H9 (cell line): ENCODE measurements at regions not wholly inside any gene's neighbourhood (a gene's known extent, or its start where the extent isn't known, plus 50 kb on each side); places are given as distances from the start of the nearest gene placed in this dataset.

Experiments
- DNase-seq: peaks from one replicate; pipeline ENCODE4 v3.0.0-alpha.2; 2017
- H2AFZ ChIP-seq: one replicate; pipeline ENCODE4 v1.6.1; 2013; ENCODE audit warnings: mild to moderate bottlenecking, low read length, control low read depth, moderate library complexity
- H2AK5ac ChIP-seq: 2 replicates; pipeline ENCODE4 v1.6.1; 2013; ENCODE audit warnings: low read length, control low read depth, mixed read lengths; ENCODE audit not compliant: insufficient read length
- H2BK120ac ChIP-seq: one replicate; pipeline ENCODE4 v1.6.1; 2013; ENCODE audit warnings: low read depth, mild to moderate bottlenecking, low read length, control low read depth, inconsistent platforms; ENCODE audit not compliant: poor library complexity, severe bottlenecking
- H2BK12ac ChIP-seq: 2 replicates; pipeline ENCODE4 v1.6.1; 2013; ENCODE audit warnings: low read length, control low read depth, mixed read lengths, low read depth; ENCODE audit not compliant: insufficient read length
- H2BK15ac ChIP-seq: 2 replicates; pipeline ENCODE4 v1.6.1; 2013; ENCODE audit warnings: low read depth, low read length, control low read depth
- H2BK20ac ChIP-seq: one replicate; pipeline ENCODE4 v1.6.1; 2013; ENCODE audit warnings: low read depth, mild to moderate bottlenecking, low read length, control low read depth, inconsistent platforms; ENCODE audit not compliant: poor library complexity, severe bottlenecking
- H2BK5ac ChIP-seq: 2 replicates; pipeline ENCODE4 v1.6.1; 2013; ENCODE audit warnings: low read length, control low read depth, mixed read lengths; ENCODE audit not compliant: insufficient read length
- H3K14ac ChIP-seq: 2 replicates; pipeline ENCODE4 v1.6.1; 2013; ENCODE audit warnings: low read length, control low read depth; ENCODE audit not compliant: insufficient read depth
- H3K18ac ChIP-seq: 2 replicates; pipeline ENCODE4 v1.6.1; 2013; ENCODE audit warnings: low read depth, mild to moderate bottlenecking, mixed read lengths, low read length, control low read depth; ENCODE audit not compliant: insufficient read length
- H3K23ac ChIP-seq: 2 replicates; pipeline ENCODE4 v1.6.1; 2013; ENCODE audit warnings: low read length, control low read depth, mixed read lengths, low read depth; ENCODE audit not compliant: insufficient read length
- H3K23me2 ChIP-seq: 2 replicates; pipeline ENCODE4 v1.6.1; 2013; ENCODE audit warnings: low read depth, mild to moderate bottlenecking, mixed read lengths, low read length, control low read depth; ENCODE audit not compliant: insufficient read length, poor library complexity, severe bottlenecking
- H3K27ac ChIP-seq: 2 replicates; pipeline ENCODE4 v1.5.1; 2013; ENCODE audit warnings: low read length, control low read depth, mixed read lengths, low read depth; ENCODE audit not compliant: insufficient read length
- H3K27me3 ChIP-seq: 2 replicates; pipeline ENCODE4 v1.6.1; 2013; ENCODE audit warnings: low read length, control low read depth, inconsistent platforms; ENCODE audit not compliant: insufficient read depth
- H3K4ac ChIP-seq: 2 replicates; pipeline ENCODE4 v1.6.1; 2013; ENCODE audit warnings: low read depth, mild to moderate bottlenecking, control low read depth, inconsistent platforms, low read length, moderate library complexity
- H3K4me1 ChIP-seq: 2 replicates; pipeline ENCODE4 v1.6.1; 2013; ENCODE audit warnings: low read length, control low read depth, inconsistent platforms; ENCODE audit not compliant: insufficient read depth
- H3K4me2 ChIP-seq: 2 replicates; pipeline ENCODE4 v1.6.1; 2013; ENCODE audit warnings: low read length, control low read depth, mixed read lengths; ENCODE audit not compliant: insufficient read length, insufficient read depth
- H3K56ac ChIP-seq: 2 replicates; pipeline ENCODE4 v1.6.1; 2013; ENCODE audit warnings: low read depth, mild to moderate bottlenecking, mixed read lengths, low read length, control low read depth; ENCODE audit not compliant: insufficient read length
- H3K79me1 ChIP-seq: 2 replicates; pipeline ENCODE4 v1.6.1; 2013; ENCODE audit warnings: low read depth, mild to moderate bottlenecking, moderate library complexity, low read length, control low read depth, inconsistent platforms; ENCODE audit not compliant: insufficient read depth, poor library complexity, severe bottlenecking
- H3K79me2 ChIP-seq: 2 replicates; pipeline ENCODE4 v1.6.1; 2013; ENCODE audit warnings: low read length, control low read depth, inconsistent platforms; ENCODE audit not compliant: insufficient read depth
- H3K9ac ChIP-seq: 2 replicates; pipeline ENCODE4 v1.6.1; 2013; ENCODE audit warnings: low read length, control low read depth, mixed read lengths; ENCODE audit not compliant: insufficient read length; ENCODE audit errors: extremely low read depth
- H3K9me3 ChIP-seq: one replicate; pipeline ENCODE4 v1.6.1; 2013; ENCODE audit warnings: low read depth, low read length, inconsistent platforms; ENCODE audit not compliant: control insufficient read depth
- H3T11ph ChIP-seq: one replicate; pipeline ENCODE4 v1.6.1; 2013; ENCODE audit warnings: mild to moderate bottlenecking, low read length, control low read depth, inconsistent platforms
- H4K20me1 ChIP-seq: one replicate; pipeline ENCODE4 v1.6.1; 2013; ENCODE audit not compliant: control insufficient read depth, insufficient read length, insufficient read depth
- H4K5ac ChIP-seq: 2 replicates; pipeline ENCODE4 v1.6.1; 2013; ENCODE audit warnings: low read depth, mild to moderate bottlenecking, mixed read lengths, low read length, control low read depth; ENCODE audit not compliant: insufficient read length
- H4K8ac ChIP-seq: replicated peaks from 2 replicates; pipeline ENCODE4 v1.6.1; 2013; ENCODE audit warnings: low read length, control low read depth, mixed read lengths, low read depth; ENCODE audit not compliant: insufficient read length
- H4K91ac ChIP-seq: 2 replicates; pipeline ENCODE4 v1.6.1; 2013; ENCODE audit warnings: low read depth, mild to moderate bottlenecking, moderate library complexity, mixed read lengths, low read length, control low read depth; ENCODE audit not compliant: insufficient read length
- H3K27ac Mint-ChIP-seq, 3 experiments: 2 replicates in 2 of 3; 3 replicates in 1 of 3; pipeline ENCODE4 v1.8.0; 2020 to 2021; ENCODE audit warnings: mixed read lengths in 3 of 3, mild to moderate bottlenecking in 1 of 3, moderate library complexity in 1 of 3
- H3K27me3 Mint-ChIP-seq: 2 replicates; pipeline ENCODE4 v1.8.0; 2021; ENCODE audit warnings: low read depth, mild to moderate bottlenecking, moderate library complexity, mixed read lengths
- H3K36me3 Mint-ChIP-seq, 3 experiments: 2 replicates in 2 of 3; 3 replicates in 1 of 3; pipeline ENCODE4 v1.8.0; 2020 to 2021; ENCODE audit warnings: low read depth in 3 of 3, mixed read lengths in 3 of 3; ENCODE audit not compliant: insufficient read depth in 1 of 3
- H3K4me1 Mint-ChIP-seq, 2 experiments: 2 replicates each; pipeline ENCODE4 v1.8.0; 2020; ENCODE audit warnings: mixed read lengths in 2 of 2
- H3K4me3 Mint-ChIP-seq, 2 experiments: 2 replicates in 1 of 2; 3 replicates in 1 of 2; pipeline ENCODE4 v1.8.0; 2020 to 2021; ENCODE audit warnings: mild to moderate bottlenecking in 2 of 2, mixed read lengths in 2 of 2, moderate library complexity in 1 of 2
- H3K9me3 Mint-ChIP-seq, 2 experiments: 2 replicates in 1 of 2; 3 replicates in 1 of 2; pipeline ENCODE4 v1.8.0; 2020; ENCODE audit warnings: mild to moderate bottlenecking in 2 of 2, mixed read lengths in 2 of 2, moderate library complexity in 1 of 2
- WGBS: extraction: QIAGEN DNeasy Blood & Tissue Kit; methylation state at CpG from one replicate; pipeline ENCODE4 v1.1.7; 2013; ENCODE audit warnings: missing lambda C conversion rate, low lambda C conversion rate, mixed read lengths; ENCODE audit not compliant: insufficient read length; ENCODE audit errors: extremely low coverage; 5-methylcytosine and 5-hydroxymethylcytosine counted together
- TF ChIP-seq, protein P1 (sequence below): fragments of 200-600 bp; sonication (generic); conservative IDR thresholded peaks from 3 replicates; pipeline ENCODE4 v1.8.0; 2021; ENCODE audit warnings: antibody characterized with exemption, mild to moderate bottlenecking

DNA sequence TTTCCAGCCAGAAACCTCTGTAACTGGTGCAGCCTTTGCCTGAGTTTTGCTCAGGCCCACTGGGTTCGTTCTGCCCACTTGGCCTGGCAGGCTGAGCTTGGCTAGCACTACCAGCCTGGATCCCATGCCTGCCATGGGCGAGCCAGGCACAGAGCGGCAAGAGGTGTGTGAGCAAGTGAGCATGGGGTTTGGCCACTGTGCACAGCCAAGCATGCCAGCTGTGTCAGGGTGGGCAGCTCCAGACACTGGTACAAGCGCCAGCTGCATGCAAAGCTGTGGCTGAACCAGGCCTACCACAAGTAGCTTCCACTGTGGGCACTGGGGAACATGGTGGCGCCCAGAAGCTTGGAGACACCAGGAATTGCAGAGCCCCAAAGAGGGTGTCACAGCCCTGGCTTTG, 56.3 kb upstream of the LDAH start:
- Mint-ChIP-seq H3K4me1 (no peaks in the 10 kb centered on the region), H3K27me3 (peaks cover 2% of the 10 kb centered on the region), H3K4me3 (no peak overlapping the region), H3K27ac (no peak overlapping the region), H3K9me3 (peaks cover 38 to 58% of the 10 kb centered on the region in 2 experiments), H3K36me3 (peaks cover 0 to 6% (median 0%) of the 10 kb centered on the region in 3 experiments; a peak in 4 of 7 replicates)
- Histone ChIP-seq H3K23ac (no peak overlapping the region), H3K14ac (no peak overlapping the region), H3K23me2 (no peaks in the 10 kb centered on the region), H3K4me2 (no peak overlapping the region), H2BK20ac (no peak overlapping the region), H3K27ac (no peak overlapping the region), H4K5ac (no peak overlapping the region), H4K91ac (no peak overlapping the region), H3T11ph (no peak overlapping the region), H3K56ac (no peak overlapping the region), H2BK5ac (no peak overlapping the region), H3K27me3 (no peaks in the 10 kb centered on the region), H2AFZ (no peak overlapping the region), H2BK15ac (no peak overlapping the region), H3K9me3 (peaks cover 5% of the 10 kb centered on the region), H3K18ac (no peak overlapping the region), H4K20me1 (no peaks in the 10 kb centered on the region), H2AK5ac (no peak overlapping the region), H3K4ac (no peak overlapping the region), H3K79me1 (no peaks in the 10 kb centered on the region), H3K4me1 (no peaks in the 10 kb centered on the region), H2BK120ac (no peak overlapping the region), H4K8ac (no peak overlapping the region), H3K79me2 (no peaks in the 10 kb centered on the region), H3K9ac (no peak overlapping the region), H2BK12ac (no peak overlapping the region)
- no CpG with 5 or more reads among the region's 5 CpGs for WGBS
- TF ChIP-seq, protein P1, sequence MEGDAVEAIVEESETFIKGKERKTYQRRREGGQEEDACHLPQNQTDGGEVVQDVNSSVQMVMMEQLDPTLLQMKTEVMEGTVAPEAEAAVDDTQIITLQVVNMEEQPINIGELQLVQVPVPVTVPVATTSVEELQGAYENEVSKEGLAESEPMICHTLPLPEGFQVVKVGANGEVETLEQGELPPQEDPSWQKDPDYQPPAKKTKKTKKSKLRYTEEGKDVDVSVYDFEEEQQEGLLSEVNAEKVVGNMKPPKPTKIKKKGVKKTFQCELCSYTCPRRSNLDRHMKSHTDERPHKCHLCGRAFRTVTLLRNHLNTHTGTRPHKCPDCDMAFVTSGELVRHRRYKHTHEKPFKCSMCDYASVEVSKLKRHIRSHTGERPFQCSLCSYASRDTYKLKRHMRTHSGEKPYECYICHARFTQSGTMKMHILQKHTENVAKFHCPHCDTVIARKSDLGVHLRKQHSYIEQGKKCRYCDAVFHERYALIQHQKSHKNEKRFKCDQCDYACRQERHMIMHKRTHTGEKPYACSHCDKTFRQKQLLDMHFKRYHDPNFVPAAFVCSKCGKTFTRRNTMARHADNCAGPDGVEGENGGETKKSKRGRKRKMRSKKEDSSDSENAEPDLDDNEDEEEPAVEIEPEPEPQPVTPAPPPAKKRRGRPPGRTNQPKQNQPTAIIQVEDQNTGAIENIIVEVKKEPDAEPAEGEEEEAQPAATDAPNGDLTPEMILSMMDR: no peak
- DNase-seq: no peak
